H9 (cell line): ENCODE measurements at regions not wholly inside any gene's neighbourhood (a gene's known extent, or its start where the extent isn't known, plus 50 kb on each side); places are given as distances from the start of the nearest gene placed in this dataset.

Source experiments
- DNase-seq: peaks from one replicate; pipeline ENCODE4 v3.0.0-alpha.2; 2017
- H2AFZ ChIP-seq: one replicate; pipeline ENCODE4 v1.6.1; 2013; ENCODE audit warnings: mild to moderate bottlenecking, low read length, control low read depth, moderate library complexity
- H2AK5ac ChIP-seq: 2 replicates; pipeline ENCODE4 v1.6.1; 2013; ENCODE audit warnings: low read length, control low read depth, mixed read lengths; ENCODE audit not compliant: insufficient read length
- H2BK120ac ChIP-seq: one replicate; pipeline ENCODE4 v1.6.1; 2013; ENCODE audit warnings: low read depth, mild to moderate bottlenecking, low read length, control low read depth, inconsistent platforms; ENCODE audit not compliant: poor library complexity, severe bottlenecking
- H2BK12ac ChIP-seq: 2 replicates; pipeline ENCODE4 v1.6.1; 2013; ENCODE audit warnings: low read length, control low read depth, mixed read lengths, low read depth; ENCODE audit not compliant: insufficient read length
- H2BK15ac ChIP-seq: 2 replicates; pipeline ENCODE4 v1.6.1; 2013; ENCODE audit warnings: low read depth, low read length, control low read depth
- H2BK20ac ChIP-seq: one replicate; pipeline ENCODE4 v1.6.1; 2013; ENCODE audit warnings: low read depth, mild to moderate bottlenecking, low read length, control low read depth, inconsistent platforms; ENCODE audit not compliant: poor library complexity, severe bottlenecking
- H2BK5ac ChIP-seq: 2 replicates; pipeline ENCODE4 v1.6.1; 2013; ENCODE audit warnings: low read length, control low read depth, mixed read lengths; ENCODE audit not compliant: insufficient read length
- H3K14ac ChIP-seq: 2 replicates; pipeline ENCODE4 v1.6.1; 2013; ENCODE audit warnings: low read length, control low read depth; ENCODE audit not compliant: insufficient read depth
- H3K18ac ChIP-seq: 2 replicates; pipeline ENCODE4 v1.6.1; 2013; ENCODE audit warnings: low read depth, mild to moderate bottlenecking, mixed read lengths, low read length, control low read depth; ENCODE audit not compliant: insufficient read length
- H3K23ac ChIP-seq: 2 replicates; pipeline ENCODE4 v1.6.1; 2013; ENCODE audit warnings: low read length, control low read depth, mixed read lengths, low read depth; ENCODE audit not compliant: insufficient read length
- H3K23me2 ChIP-seq: 2 replicates; pipeline ENCODE4 v1.6.1; 2013; ENCODE audit warnings: low read depth, mild to moderate bottlenecking, mixed read lengths, low read length, control low read depth; ENCODE audit not compliant: insufficient read length, poor library complexity, severe bottlenecking
- H3K27ac ChIP-seq: 2 replicates; pipeline ENCODE4 v1.5.1; 2013; ENCODE audit warnings: low read length, control low read depth, mixed read lengths, low read depth; ENCODE audit not compliant: insufficient read length
- H3K27me3 ChIP-seq: 2 replicates; pipeline ENCODE4 v1.6.1; 2013; ENCODE audit warnings: low read length, control low read depth, inconsistent platforms; ENCODE audit not compliant: insufficient read depth
- H3K4ac ChIP-seq: 2 replicates; pipeline ENCODE4 v1.6.1; 2013; ENCODE audit warnings: low read depth, mild to moderate bottlenecking, control low read depth, inconsistent platforms, low read length, moderate library complexity
- H3K4me1 ChIP-seq: 2 replicates; pipeline ENCODE4 v1.6.1; 2013; ENCODE audit warnings: low read length, control low read depth, inconsistent platforms; ENCODE audit not compliant: insufficient read depth
- H3K4me2 ChIP-seq: 2 replicates; pipeline ENCODE4 v1.6.1; 2013; ENCODE audit warnings: low read length, control low read depth, mixed read lengths; ENCODE audit not compliant: insufficient read length, insufficient read depth
- H3K56ac ChIP-seq: 2 replicates; pipeline ENCODE4 v1.6.1; 2013; ENCODE audit warnings: low read depth, mild to moderate bottlenecking, mixed read lengths, low read length, control low read depth; ENCODE audit not compliant: insufficient read length
- H3K79me1 ChIP-seq: 2 replicates; pipeline ENCODE4 v1.6.1; 2013; ENCODE audit warnings: low read depth, mild to moderate bottlenecking, moderate library complexity, low read length, control low read depth, inconsistent platforms; ENCODE audit not compliant: insufficient read depth, poor library complexity, severe bottlenecking
- H3K79me2 ChIP-seq: 2 replicates; pipeline ENCODE4 v1.6.1; 2013; ENCODE audit warnings: low read length, control low read depth, inconsistent platforms; ENCODE audit not compliant: insufficient read depth
- H3K9ac ChIP-seq: 2 replicates; pipeline ENCODE4 v1.6.1; 2013; ENCODE audit warnings: low read length, control low read depth, mixed read lengths; ENCODE audit not compliant: insufficient read length; ENCODE audit errors: extremely low read depth
- H3K9me3 ChIP-seq: one replicate; pipeline ENCODE4 v1.6.1; 2013; ENCODE audit warnings: low read depth, low read length, inconsistent platforms; ENCODE audit not compliant: control insufficient read depth
- H3T11ph ChIP-seq: one replicate; pipeline ENCODE4 v1.6.1; 2013; ENCODE audit warnings: mild to moderate bottlenecking, low read length, control low read depth, inconsistent platforms
- H4K20me1 ChIP-seq: one replicate; pipeline ENCODE4 v1.6.1; 2013; ENCODE audit not compliant: control insufficient read depth, insufficient read length, insufficient read depth
- H4K5ac ChIP-seq: 2 replicates; pipeline ENCODE4 v1.6.1; 2013; ENCODE audit warnings: low read depth, mild to moderate bottlenecking, mixed read lengths, low read length, control low read depth; ENCODE audit not compliant: insufficient read length
- H4K8ac ChIP-seq: replicated peaks from 2 replicates; pipeline ENCODE4 v1.6.1; 2013; ENCODE audit warnings: low read length, control low read depth, mixed read lengths, low read depth; ENCODE audit not compliant: insufficient read length
- H4K91ac ChIP-seq: 2 replicates; pipeline ENCODE4 v1.6.1; 2013; ENCODE audit warnings: low read depth, mild to moderate bottlenecking, moderate library complexity, mixed read lengths, low read length, control low read depth; ENCODE audit not compliant: insufficient read length
- H3K27ac Mint-ChIP-seq, 3 experiments: 2 replicates in 2 of 3; 3 replicates in 1 of 3; pipeline ENCODE4 v1.8.0; 2020 to 2021; ENCODE audit warnings: mixed read lengths in 3 of 3, mild to moderate bottlenecking in 1 of 3, moderate library complexity in 1 of 3
- H3K27me3 Mint-ChIP-seq: 2 replicates; pipeline ENCODE4 v1.8.0; 2021; ENCODE audit warnings: low read depth, mild to moderate bottlenecking, moderate library complexity, mixed read lengths
- H3K36me3 Mint-ChIP-seq, 3 experiments: 2 replicates in 2 of 3; 3 replicates in 1 of 3; pipeline ENCODE4 v1.8.0; 2020 to 2021; ENCODE audit warnings: low read depth in 3 of 3, mixed read lengths in 3 of 3; ENCODE audit not compliant: insufficient read depth in 1 of 3
- H3K4me1 Mint-ChIP-seq, 2 experiments: 2 replicates each; pipeline ENCODE4 v1.8.0; 2020; ENCODE audit warnings: mixed read lengths in 2 of 2
- H3K4me3 Mint-ChIP-seq, 2 experiments: 2 replicates in 1 of 2; 3 replicates in 1 of 2; pipeline ENCODE4 v1.8.0; 2020 to 2021; ENCODE audit warnings: mild to moderate bottlenecking in 2 of 2, mixed read lengths in 2 of 2, moderate library complexity in 1 of 2
- H3K9me3 Mint-ChIP-seq, 2 experiments: 2 replicates in 1 of 2; 3 replicates in 1 of 2; pipeline ENCODE4 v1.8.0; 2020; ENCODE audit warnings: mild to moderate bottlenecking in 2 of 2, mixed read lengths in 2 of 2, moderate library complexity in 1 of 2
- WGBS: extraction: QIAGEN DNeasy Blood & Tissue Kit; methylation state at CpG from one replicate; pipeline ENCODE4 v1.1.7; 2013; ENCODE audit warnings: missing lambda C conversion rate, low lambda C conversion rate, mixed read lengths; ENCODE audit not compliant: insufficient read length; ENCODE audit errors: extremely low coverage; 5-methylcytosine and 5-hydroxymethylcytosine counted together
- TF ChIP-seq, protein P1 (sequence below): fragments of 200-600 bp; sonication (generic); conservative IDR thresholded peaks from 3 replicates; pipeline ENCODE4 v1.8.0; 2021; ENCODE audit warnings: antibody characterized with exemption, mild to moderate bottlenecking

DNA sequence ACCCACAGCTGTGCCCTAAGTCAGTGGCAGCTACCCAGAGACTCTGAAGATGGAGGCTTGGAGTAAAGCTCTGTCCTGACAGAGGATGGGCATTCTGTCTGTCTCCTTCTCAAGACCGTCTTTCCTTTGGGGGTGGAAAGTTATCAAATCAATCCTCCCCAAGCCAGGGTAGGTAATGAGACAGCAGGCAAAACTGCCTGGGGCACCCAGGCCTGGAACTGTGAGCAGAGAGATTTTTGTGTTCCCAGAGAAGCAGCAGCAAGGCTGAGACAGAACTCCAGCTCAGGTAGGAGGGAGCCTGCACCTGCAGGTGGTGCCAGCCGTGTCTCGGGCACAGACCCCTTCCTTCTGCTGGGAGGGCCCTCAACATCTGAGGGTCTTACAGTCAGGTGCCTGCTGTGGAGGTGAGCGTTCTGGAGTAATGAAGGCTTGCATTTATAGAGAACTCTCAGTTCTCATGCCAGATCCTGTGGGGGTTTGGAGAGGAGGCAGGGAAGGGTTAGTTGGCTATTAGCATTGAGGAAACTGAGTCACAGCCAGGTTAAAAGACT, 95.6 kb downstream of the RIPK4 start:
- Histone ChIP-seq H2BK12ac (no peak overlapping the region), H3K79me1 (no peaks in the 10 kb centered on the region), H4K20me1 (no peaks in the 10 kb centered on the region), H4K8ac (no peak overlapping the region), H3K9ac (no peak overlapping the region), H2BK20ac (no peak overlapping the region), H3K23ac (no peak overlapping the region), H3K79me2 (no peaks in the 10 kb centered on the region), H3K14ac (no peak overlapping the region), H3K18ac (no peak overlapping the region), H3K4ac (no peak overlapping the region), H3K4me2 (no peak overlapping the region), H3K4me1 (no peaks in the 10 kb centered on the region; the same call in none of the 2 replicates), H3T11ph (no peak overlapping the region), H2BK5ac (no peak overlapping the region), H3K27me3 (no peaks in the 10 kb centered on the region), H4K91ac (no peak overlapping the region), H3K23me2 (no peaks in the 10 kb centered on the region), H2BK120ac (no peak overlapping the region), H2AK5ac (no peak overlapping the region), H3K56ac (no peak overlapping the region), H2AFZ (no peak overlapping the region), H2BK15ac (no peak overlapping the region), H4K5ac (no peak overlapping the region), H3K27ac (no peak overlapping the region), H3K9me3 (no peaks in the 10 kb centered on the region)
- peaks cover 1% of the 10 kb centered on the region; the same call in 1 of the 2 replicates for H3K27me3 Mint-ChIP-seq
- H3K4me3 Mint-ChIP-seq: no peak overlapping the region
- no peaks in the 10 kb centered on the region for H3K36me3 Mint-ChIP-seq
- H3K9me3 Mint-ChIP-seq: no peaks in the 10 kb centered on the region
- H3K4me1 Mint-ChIP-seq: peaks cover 0 to 9% of the 10 kb centered on the region in 2 experiments; a peak in 3 of 4 replicates
- TF ChIP-seq, protein P1, sequence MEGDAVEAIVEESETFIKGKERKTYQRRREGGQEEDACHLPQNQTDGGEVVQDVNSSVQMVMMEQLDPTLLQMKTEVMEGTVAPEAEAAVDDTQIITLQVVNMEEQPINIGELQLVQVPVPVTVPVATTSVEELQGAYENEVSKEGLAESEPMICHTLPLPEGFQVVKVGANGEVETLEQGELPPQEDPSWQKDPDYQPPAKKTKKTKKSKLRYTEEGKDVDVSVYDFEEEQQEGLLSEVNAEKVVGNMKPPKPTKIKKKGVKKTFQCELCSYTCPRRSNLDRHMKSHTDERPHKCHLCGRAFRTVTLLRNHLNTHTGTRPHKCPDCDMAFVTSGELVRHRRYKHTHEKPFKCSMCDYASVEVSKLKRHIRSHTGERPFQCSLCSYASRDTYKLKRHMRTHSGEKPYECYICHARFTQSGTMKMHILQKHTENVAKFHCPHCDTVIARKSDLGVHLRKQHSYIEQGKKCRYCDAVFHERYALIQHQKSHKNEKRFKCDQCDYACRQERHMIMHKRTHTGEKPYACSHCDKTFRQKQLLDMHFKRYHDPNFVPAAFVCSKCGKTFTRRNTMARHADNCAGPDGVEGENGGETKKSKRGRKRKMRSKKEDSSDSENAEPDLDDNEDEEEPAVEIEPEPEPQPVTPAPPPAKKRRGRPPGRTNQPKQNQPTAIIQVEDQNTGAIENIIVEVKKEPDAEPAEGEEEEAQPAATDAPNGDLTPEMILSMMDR: no peak
- DNase-seq: no peak
- WGBS: no CpG with 5 or more reads among the region's 4 CpGs
- H3K27ac Mint-ChIP-seq: peak overlapping the region in 1 of 3 experiments; percentile 87; a peak in 1 of 7 replicates
